ENCODE measurements at regions not wholly inside any gene's neighbourhood (a gene's known extent, or its start where the extent isn't known, plus 50 kb on each side); places are given as distances from the start of the nearest gene placed in this dataset.
"Not testable (repeated sequence)": the region's sequence is repeated elsewhere in the genome, so short reads cannot be mapped to it uniquely, and the experiment has no call there.

DNA sequence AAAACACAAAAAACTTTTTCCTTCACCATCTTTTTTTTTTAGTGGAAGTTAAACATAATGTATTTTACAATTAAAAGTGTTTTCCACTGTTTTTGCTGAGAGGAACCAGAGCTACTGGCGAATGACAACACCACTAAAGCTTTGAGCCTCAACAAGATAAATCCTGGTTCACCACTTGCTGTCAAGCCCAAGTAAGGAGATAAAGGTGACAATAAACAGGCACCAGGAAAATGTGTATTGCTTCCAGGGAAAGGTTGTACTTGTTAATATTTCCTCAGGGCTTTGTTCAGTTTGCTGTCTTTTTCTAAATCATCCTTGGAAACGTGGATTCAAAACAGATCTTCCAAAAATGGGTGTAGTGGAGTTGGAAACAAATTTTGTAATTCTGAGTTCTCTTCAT lies 109.9 kb upstream of the ANKRD30A start:
- Histone ChIP-seq H3K9ac (ENCODE audit: low read depth in 2 of 2, low read length in 2 of 2) (no peak overlapping the region), H3K4me1 (no peaks in the 10 kb centered on the region), H3K27ac (no peak overlapping the region), H3K27me3 (no peaks in the 10 kb centered on the region), H3K9me3 (no peaks in the 10 kb centered on the region), H3K36me3 (no peaks in the 10 kb centered on the region), H3K4me3 (no peak overlapping the region)
- intact Hi-C loops (cut with DNase I): no loop called here
- TF ChIP-seq, protein P1, sequence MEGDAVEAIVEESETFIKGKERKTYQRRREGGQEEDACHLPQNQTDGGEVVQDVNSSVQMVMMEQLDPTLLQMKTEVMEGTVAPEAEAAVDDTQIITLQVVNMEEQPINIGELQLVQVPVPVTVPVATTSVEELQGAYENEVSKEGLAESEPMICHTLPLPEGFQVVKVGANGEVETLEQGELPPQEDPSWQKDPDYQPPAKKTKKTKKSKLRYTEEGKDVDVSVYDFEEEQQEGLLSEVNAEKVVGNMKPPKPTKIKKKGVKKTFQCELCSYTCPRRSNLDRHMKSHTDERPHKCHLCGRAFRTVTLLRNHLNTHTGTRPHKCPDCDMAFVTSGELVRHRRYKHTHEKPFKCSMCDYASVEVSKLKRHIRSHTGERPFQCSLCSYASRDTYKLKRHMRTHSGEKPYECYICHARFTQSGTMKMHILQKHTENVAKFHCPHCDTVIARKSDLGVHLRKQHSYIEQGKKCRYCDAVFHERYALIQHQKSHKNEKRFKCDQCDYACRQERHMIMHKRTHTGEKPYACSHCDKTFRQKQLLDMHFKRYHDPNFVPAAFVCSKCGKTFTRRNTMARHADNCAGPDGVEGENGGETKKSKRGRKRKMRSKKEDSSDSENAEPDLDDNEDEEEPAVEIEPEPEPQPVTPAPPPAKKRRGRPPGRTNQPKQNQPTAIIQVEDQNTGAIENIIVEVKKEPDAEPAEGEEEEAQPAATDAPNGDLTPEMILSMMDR (IDR thresholded peaks at IDR 0.05): no peak
- no peak for DNase-seq

DNA sequence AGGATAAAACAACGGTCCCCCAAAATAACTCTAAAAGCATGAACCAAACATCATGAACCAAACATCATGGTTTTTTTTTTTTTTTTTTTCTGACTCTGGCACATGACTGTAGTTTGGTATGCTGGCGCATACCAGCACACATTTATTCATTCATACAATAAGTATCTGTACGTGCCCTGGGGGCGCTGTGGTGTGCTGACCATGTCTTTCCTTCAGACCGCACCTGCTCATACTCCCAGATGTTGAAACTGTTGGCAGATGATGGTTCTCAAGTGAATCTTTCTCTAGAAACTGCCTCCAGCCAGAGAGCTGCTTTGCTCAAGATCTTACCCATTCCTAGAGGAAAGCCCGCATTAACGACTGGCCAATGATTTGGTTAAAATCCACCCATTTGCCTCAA lies 114.7 kb upstream of the ANKRD30A start:
- H3K36me3 ChIP-seq: no peaks in the 10 kb centered on the region
- no peak overlapping the region for H3K9ac ChIP-seq (ENCODE audit: low read depth in 2 of 2, low read length in 2 of 2)
- intact Hi-C loops (cut with DNase I): no loop called here
- DNase-seq: no peak
- no peaks in the 10 kb centered on the region for H3K4me1 ChIP-seq
- no peaks in the 10 kb centered on the region for H3K27me3 ChIP-seq
- TF ChIP-seq, protein P1 (IDR thresholded peaks at IDR 0.05): no peak
- no peak overlapping the region for H3K27ac ChIP-seq
- no peak overlapping the region for H3K4me3 ChIP-seq
- no peaks in the 10 kb centered on the region for H3K9me3 ChIP-seq

- H3K4me3 ChIP-seq; H3K36me3 ChIP-seq; H3K9ac ChIP-seq (ENCODE audit: low read depth in 2 of 2, low read length in 2 of 2); H3K27ac ChIP-seq; intact Hi-C loops (cut with DNase I); H3K27me3 ChIP-seq; DNase-seq; H3K9me3 ChIP-seq; H3K4me1 ChIP-seq: not testable (repeated sequence)
Measured at GRCh38 chr10:37008276-37008675, 117.1 kb upstream of the ANKRD30A start.

GRCh38 chr10:37003126-37003525 lies 122.3 kb upstream of the ANKRD30A start:
- TF ChIP-seq, protein P1 (IDR thresholded peaks at IDR 0.05): no peak
- no peak overlapping the region for H3K27ac ChIP-seq
- H3K9me3 ChIP-seq: no peaks in the 10 kb centered on the region
- no peak for DNase-seq
- intact Hi-C loops (cut with DNase I): no loop called here
- H3K27me3 ChIP-seq: no peaks in the 10 kb centered on the region
- H3K4me3 ChIP-seq: no peak overlapping the region
- H3K9ac ChIP-seq (ENCODE audit: low read depth in 2 of 2, low read length in 2 of 2): no peak overlapping the region
- no peaks in the 10 kb centered on the region for H3K36me3 ChIP-seq
- H3K4me1 ChIP-seq: no peaks in the 10 kb centered on the region

- H3K9ac ChIP-seq (ENCODE audit: low read depth in 2 of 2, low read length in 2 of 2); H3K9me3 ChIP-seq; intact Hi-C loops (cut with DNase I): not testable (repeated sequence)
Measured at GRCh38 chr10:36995806-36996205, 129.6 kb upstream of the ANKRD30A start.

GRCh38 chr10:36994886-36995285 lies 130.5 kb upstream of the ANKRD30A start:
- Histone ChIP-seq H3K4me1 (no peaks in the 10 kb centered on the region), H3K36me3 (no peaks in the 10 kb centered on the region), H3K9ac (ENCODE audit: low read depth in 2 of 2, low read length in 2 of 2) (no peak overlapping the region), H3K27me3 (no peaks in the 10 kb centered on the region), H3K27ac (no peak overlapping the region), H3K9me3 (no peaks in the 10 kb centered on the region), H3K4me3 (no peak overlapping the region)
- DNase-seq: no peak
- TF ChIP-seq, protein P1 (IDR thresholded peaks at IDR 0.05): no peak
- intact Hi-C loops (cut with DNase I): no loop called here

More at GRCh38 chr10:36995806-36996205, 129.6 kb upstream of the ANKRD30A start:
- H3K27ac ChIP-seq, H3K4me1 ChIP-seq, H3K4me3 ChIP-seq, DNase-seq, H3K36me3 ChIP-seq, H3K27me3 ChIP-seq: not testable (repeated sequence)

GRCh38 chr10:36989233-36989632 lies 136.2 kb upstream of the ANKRD30A start:
- Histone ChIP-seq H3K9me3 (no peaks in the 10 kb centered on the region), H3K4me3 (no peak overlapping the region), H3K9ac (ENCODE audit: low read depth in 2 of 2, low read length in 2 of 2) (no peak overlapping the region), H3K4me1 (no peaks in the 10 kb centered on the region), H3K27me3 (no peaks in the 10 kb centered on the region), H3K27ac (no peak overlapping the region), H3K36me3 (no peaks in the 10 kb centered on the region)
- TF ChIP-seq, protein P1 (IDR thresholded peaks at IDR 0.05): no peak
- no peak for DNase-seq
- intact Hi-C loops (cut with DNase I): no loop called here
